Skeletal muscle tissue (tissue), 3 donors: ENCODE measurements at regions not wholly inside any gene's neighbourhood (a gene's known extent, or its start where the extent isn't known, plus 50 kb on each side); places are given as distances from the start of the nearest gene placed in this dataset.

Experiments used
- H3K27ac ChIP-seq: one replicate; pipeline ENCODE4 v1.7.0; 2013; ENCODE audit warnings: mild to moderate bottlenecking, low read depth, low read length, inconsistent platforms
- H3K27me3 ChIP-seq, 3 donors: one replicate each; pipeline ENCODE4 v1.7.0; 2013; ENCODE audit warnings: low read length in 3 of 3; ENCODE audit not compliant: control insufficient read depth in 3 of 3, insufficient read depth in 3 of 3
- H3K36me3 ChIP-seq, 3 donors: one replicate each; pipeline ENCODE4 v1.7.0; 2013; ENCODE audit warnings: low read length in 3 of 3; ENCODE audit not compliant: control insufficient read depth in 3 of 3, insufficient read depth in 3 of 3
- H3K4me1 ChIP-seq, 3 donors: one replicate each; pipeline ENCODE4 v1.7.0; 2013; ENCODE audit warnings: low read length in 3 of 3, mild to moderate bottlenecking in 3 of 3; ENCODE audit not compliant: control insufficient read depth in 3 of 3, insufficient read depth in 3 of 3
- H3K4me3 ChIP-seq, 3 donors: one replicate each; pipeline ENCODE4 v1.7.0; 2013; ENCODE audit warnings: low read length in 3 of 3
- H3K9ac ChIP-seq, 3 donors: one replicate each; pipeline ENCODE4 v1.7.0; 2013; ENCODE audit warnings: low read length in 3 of 3, mild to moderate bottlenecking in 3 of 3, moderate library complexity in 2 of 3, low read depth in 1 of 3
- H3K9me3 ChIP-seq, 3 donors: one replicate each; pipeline ENCODE4 v1.7.0; 2013; ENCODE audit warnings: low read length in 3 of 3; ENCODE audit not compliant: control insufficient read depth in 3 of 3
- donor health status: Osteomylitis.

- H3K36me3 ChIP-seq = no peaks in the 10 kb centered on the region
- H3K4me3 ChIP-seq = no peak overlapping the region
- H3K27ac ChIP-seq = no peak overlapping the region
- H3K9me3 ChIP-seq = no peaks in the 10 kb centered on the region
- H3K9ac ChIP-seq = no peak overlapping the region
- no peaks in the 10 kb centered on the region for H3K27me3 ChIP-seq
- H3K4me1 ChIP-seq = no peaks in the 10 kb centered on the region
Measured at GRCh38 chr14:54121466-54122027, 164.9 kb upstream of the BMP4 start.

GRCh38 chr14:54123841-54124240 is 167.2 kb upstream of the BMP4 start:
- Histone ChIP-seq H3K4me1 (no peaks in the 10 kb centered on the region), H3K36me3 (no peaks in the 10 kb centered on the region), H3K9ac (no peak overlapping the region), H3K27me3 (no peaks in the 10 kb centered on the region), H3K9me3 (no peaks in the 10 kb centered on the region), H3K4me3 (no peak overlapping the region), H3K27ac (no peak overlapping the region)

GRCh38 chr14:54125109-54125508 is 168.5 kb upstream of the BMP4 start:
- Histone ChIP-seq H3K4me1 (no peaks in the 10 kb centered on the region), H3K27me3 (no peaks in the 10 kb centered on the region), H3K27ac (no peak overlapping the region), H3K36me3 (no peaks in the 10 kb centered on the region), H3K9ac (no peak overlapping the region), H3K9me3 (no peaks in the 10 kb centered on the region), H3K4me3 (no peak overlapping the region)

GRCh38 chr14:54126947-54127346 is 170.3 kb upstream of the BMP4 start:
- H3K9me3 ChIP-seq = no peaks in the 10 kb centered on the region
- H3K36me3 ChIP-seq = no peaks in the 10 kb centered on the region
- H3K4me1 ChIP-seq = no peaks in the 10 kb centered on the region
- no peak overlapping the region for H3K27ac ChIP-seq
- no peak overlapping the region for H3K9ac ChIP-seq
- no peak overlapping the region for H3K4me3 ChIP-seq
- no peaks in the 10 kb centered on the region for H3K27me3 ChIP-seq

- no peak overlapping the region for H3K27ac ChIP-seq
- no peaks in the 10 kb centered on the region for H3K27me3 ChIP-seq
- H3K9me3 ChIP-seq = no peaks in the 10 kb centered on the region
- no peaks in the 10 kb centered on the region for H3K4me1 ChIP-seq
- no peak overlapping the region for H3K4me3 ChIP-seq
- no peaks in the 10 kb centered on the region for H3K36me3 ChIP-seq
- no peak overlapping the region for H3K9ac ChIP-seq
Measured at GRCh38 chr14:54127526-54127925, 170.9 kb upstream of the BMP4 start.

GRCh38 chr14:54129850-54130640 is 173.4 kb upstream of the BMP4 start:
- Histone ChIP-seq H3K4me1 (no peaks in the 10 kb centered on the region), H3K9ac (no peak overlapping the region), H3K27me3 (no peaks in the 10 kb centered on the region), H3K27ac (no peak overlapping the region), H3K36me3 (no peaks in the 10 kb centered on the region), H3K4me3 (no peak overlapping the region), H3K9me3 (no peaks in the 10 kb centered on the region)

- no peak overlapping the region for H3K27ac ChIP-seq
- H3K36me3 ChIP-seq = no peaks in the 10 kb centered on the region
- no peaks in the 10 kb centered on the region for H3K9me3 ChIP-seq
Measured at GRCh38 chr14:54132496-54132895, 175.9 kb upstream of the BMP4 start.

GRCh38 chr14:54133896-54134295 is 177.3 kb upstream of the BMP4 start:
- Histone ChIP-seq H3K27me3 (no peaks in the 10 kb centered on the region), H3K27ac (no peak overlapping the region), H3K9me3 (no peaks in the 10 kb centered on the region), H3K4me1 (no peaks in the 10 kb centered on the region), H3K4me3 (no peak overlapping the region), H3K36me3 (no peaks in the 10 kb centered on the region), H3K9ac (no peak overlapping the region)

More at GRCh38 chr14:54132496-54132895, 175.9 kb upstream of the BMP4 start:
- H3K4me1 ChIP-seq = no peaks in the 10 kb centered on the region
- H3K4me3 ChIP-seq = no peak overlapping the region
- H3K27me3 ChIP-seq = no peaks in the 10 kb centered on the region
- no peak overlapping the region for H3K9ac ChIP-seq

GRCh38 chr14:54135804-54136280 is 179.2 kb upstream of the BMP4 start:
- no peaks in the 10 kb centered on the region for H3K36me3 ChIP-seq
- no peak overlapping the region for H3K4me3 ChIP-seq
- no peaks in the 10 kb centered on the region for H3K9me3 ChIP-seq
- no peaks in the 10 kb centered on the region for H3K27me3 ChIP-seq
- H3K4me1 ChIP-seq = no peaks in the 10 kb centered on the region
- no peak overlapping the region for H3K27ac ChIP-seq
- no peak overlapping the region for H3K9ac ChIP-seq

- Histone ChIP-seq H3K4me1 (no peaks in the 10 kb centered on the region), H3K36me3 (no peaks in the 10 kb centered on the region), H3K27me3 (no peaks in the 10 kb centered on the region)
Measured at GRCh38 chr14:54136894-54137613, 180.4 kb upstream of the BMP4 start.

More at GRCh38 chr14:54136894-54137613, 180.4 kb upstream of the BMP4 start:
- Histone ChIP-seq H3K4me3 (no peak overlapping the region), H3K27ac (no peak overlapping the region), H3K9me3 (no peaks in the 10 kb centered on the region), H3K9ac (no peak overlapping the region)
